ENCODE measurements at regions not wholly inside any gene's neighbourhood (a gene's known extent, or its start where the extent isn't known, plus 50 kb on each side); places are given as distances from the start of the nearest gene placed in this dataset.

GRCh38 chr6:164072240-164072666, 657.7 kb downstream of the QKI start:
- TF ChIP-seq CTCF (conservative IDR thresholded peaks at IDR 0.05; ENCODE audit: low read length) (no peak), EZH2phosphoT487 (IDR thresholded peaks at IDR 0.05; ENCODE audit: borderline replicate concordance) (no peak)
